SHP77 (cell line): ENCODE measurements at regions not wholly inside any gene's neighbourhood (a gene's known extent, or its start where the extent isn't known, plus 50 kb on each side); places are given as distances from the start of the nearest gene placed in this dataset.

Experiments
- DNase-seq, 2 experiments: peaks; one replicate each; lab custom pipeline; 2025; lab: John Stamatoyannopoulos, UW

DNA sequence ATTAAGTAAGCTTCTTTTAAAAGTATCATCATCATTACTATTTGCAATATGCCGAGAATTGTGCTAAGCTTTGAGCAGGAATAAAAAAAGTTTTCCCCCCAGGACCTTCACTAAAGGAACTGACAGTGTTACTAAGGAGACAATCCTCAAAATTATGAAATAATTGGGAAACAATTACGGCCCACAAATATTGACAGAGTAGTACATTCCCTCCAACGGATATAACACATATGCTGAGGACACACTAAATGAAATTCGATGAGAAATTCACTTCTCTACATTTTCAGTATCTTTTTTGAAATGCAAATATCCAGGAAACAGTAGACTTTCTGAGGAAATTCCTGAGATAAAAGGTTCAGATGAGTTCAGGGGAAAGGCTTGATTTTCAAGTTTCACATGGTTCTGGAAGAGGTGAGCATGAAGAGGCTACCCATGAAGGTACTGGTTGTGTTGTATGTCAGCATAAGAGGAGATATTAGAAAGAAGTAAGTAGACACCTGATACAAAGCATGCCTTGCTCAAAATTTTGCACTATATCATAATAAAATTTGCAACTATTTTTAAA is 171.2 kb upstream of the NR5A2 start:
- DNase-seq = no peak

DNA sequence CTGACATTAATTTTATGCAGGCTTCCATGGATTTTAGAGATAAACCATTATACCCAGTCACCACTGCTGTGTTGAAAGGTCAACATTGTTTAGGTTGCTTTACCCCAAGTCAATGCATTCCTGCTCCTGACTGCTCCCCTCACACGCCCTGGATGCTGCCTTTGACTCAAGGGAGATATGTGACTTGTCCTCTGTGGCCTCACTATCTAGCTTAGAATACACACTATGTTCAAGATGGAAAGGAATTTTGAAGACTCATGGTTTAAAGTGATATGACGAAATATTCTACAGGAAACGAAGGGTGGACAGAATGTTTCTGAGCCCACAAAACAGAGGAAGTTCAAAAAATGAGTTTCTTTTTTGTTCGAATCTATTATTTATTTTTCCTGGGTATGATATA is 170.4 kb upstream of the NR5A2 start:
- no peak for DNase-seq

DNA sequence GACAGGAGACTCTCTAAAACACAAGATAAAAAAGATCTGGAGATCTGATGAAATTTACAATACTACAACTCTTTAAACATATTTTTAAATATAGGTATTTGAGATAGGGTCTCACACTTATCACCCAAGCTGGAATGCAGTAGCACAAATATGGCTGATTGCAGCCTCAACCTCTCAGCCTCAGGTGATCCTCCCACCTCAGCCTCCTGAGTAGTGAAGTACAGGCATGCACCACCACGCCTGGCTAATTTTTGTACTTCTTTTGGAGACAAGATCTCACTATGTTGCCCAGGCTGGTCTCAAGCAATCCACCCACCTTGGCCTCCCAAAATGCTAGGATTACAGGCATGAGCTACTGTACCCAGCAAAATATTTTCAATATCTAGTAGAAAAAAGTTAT is 170.0 kb upstream of the NR5A2 start:
- DNase-seq = no peak

DNA sequence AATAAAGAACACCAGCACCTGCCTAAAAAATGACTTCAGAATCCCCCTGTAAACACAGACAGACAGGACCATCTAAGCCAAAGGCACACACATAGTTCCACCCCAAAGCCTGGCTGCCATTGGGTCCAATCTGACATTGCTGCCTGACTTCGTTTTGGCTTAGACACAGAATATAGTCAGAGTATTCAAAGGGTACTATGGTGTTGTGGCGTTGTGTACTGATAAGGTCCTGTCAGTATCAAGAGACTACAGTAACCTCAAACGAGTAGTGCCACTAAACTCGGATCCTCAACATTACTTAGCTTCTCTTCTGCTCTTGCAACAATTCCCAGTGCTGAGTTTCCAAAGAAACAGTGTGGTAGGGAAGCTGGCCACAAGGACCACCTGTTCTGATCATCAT is 169.3 kb upstream of the NR5A2 start:
- DNase-seq = no peak

DNA sequence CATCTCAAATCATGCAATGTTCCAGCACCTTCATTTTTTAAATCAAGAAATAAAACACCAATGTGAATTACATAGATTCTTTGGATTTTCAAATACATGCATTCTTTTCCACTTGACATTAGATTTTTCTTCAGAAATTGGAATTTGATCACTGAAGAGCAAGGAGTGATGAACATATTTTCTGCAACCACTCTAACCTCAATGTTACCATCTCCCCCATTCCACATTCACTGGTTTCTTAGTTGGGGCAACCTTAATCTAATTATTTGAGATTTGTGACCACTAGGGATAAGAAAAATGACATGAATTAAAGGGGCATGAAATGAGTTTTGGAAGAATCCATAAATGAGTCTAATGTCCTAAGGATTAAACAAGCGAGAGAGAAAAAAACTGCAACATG is 168.7 kb upstream of the NR5A2 start:
- no peak for DNase-seq

DNA sequence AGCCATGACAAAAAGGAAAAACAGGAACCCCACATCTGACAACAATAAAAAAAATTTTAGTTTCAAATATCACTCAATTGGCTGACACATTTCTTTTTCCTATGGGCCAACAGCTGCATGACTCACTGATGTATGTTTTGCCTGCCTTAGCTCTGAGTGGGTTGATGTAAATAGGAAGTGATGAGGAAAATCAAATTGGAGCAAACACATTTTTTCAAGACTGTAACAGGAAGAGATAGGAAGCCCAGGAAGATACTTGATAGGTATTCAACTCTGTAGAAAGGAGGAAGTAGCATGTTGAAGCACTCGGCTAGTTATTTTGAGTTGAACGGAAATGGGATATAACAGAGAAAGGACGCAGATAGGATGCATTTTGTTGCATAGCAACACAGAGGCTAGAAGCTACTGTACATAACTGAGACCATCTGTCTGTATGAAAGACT is 168.0 kb upstream of the NR5A2 start:
- no peak for DNase-seq

DNA sequence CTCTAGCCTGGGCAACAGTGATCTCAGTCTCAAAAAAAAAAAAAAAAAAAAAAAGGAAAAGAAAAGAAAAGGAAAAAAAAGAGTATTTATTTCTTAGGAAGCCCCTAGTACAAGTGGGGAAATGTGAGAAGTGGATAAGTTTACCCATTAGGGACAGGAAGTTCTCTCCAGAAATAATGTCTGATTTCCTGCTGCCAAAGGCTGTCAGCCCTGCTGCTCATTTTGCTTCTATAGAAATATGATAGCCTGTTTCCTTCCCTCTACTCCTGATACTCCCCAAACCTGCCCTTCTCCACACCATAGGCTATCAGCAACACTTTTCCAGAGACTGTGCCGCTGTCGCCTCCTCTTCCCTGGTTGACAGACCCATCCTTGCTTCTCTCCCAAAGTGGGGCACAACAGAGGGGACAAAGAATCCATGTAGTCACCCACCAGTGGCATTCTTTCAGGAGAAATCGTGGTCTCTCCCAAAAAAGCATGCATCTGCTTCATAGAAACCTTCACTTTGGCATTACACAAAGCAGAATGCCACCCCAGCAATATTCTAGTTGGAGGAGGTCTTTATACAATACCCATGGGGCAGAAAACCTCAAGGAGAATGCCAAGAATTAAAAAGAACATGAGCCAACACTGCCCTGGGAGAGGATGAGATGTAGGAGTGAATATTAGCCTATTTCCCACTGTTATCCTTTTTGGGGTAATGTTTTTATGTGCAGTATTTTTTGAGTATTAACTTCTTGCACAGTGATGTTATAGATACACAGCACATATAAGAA is 166.3 kb upstream of the NR5A2 start:
- no peak for DNase-seq

DNA sequence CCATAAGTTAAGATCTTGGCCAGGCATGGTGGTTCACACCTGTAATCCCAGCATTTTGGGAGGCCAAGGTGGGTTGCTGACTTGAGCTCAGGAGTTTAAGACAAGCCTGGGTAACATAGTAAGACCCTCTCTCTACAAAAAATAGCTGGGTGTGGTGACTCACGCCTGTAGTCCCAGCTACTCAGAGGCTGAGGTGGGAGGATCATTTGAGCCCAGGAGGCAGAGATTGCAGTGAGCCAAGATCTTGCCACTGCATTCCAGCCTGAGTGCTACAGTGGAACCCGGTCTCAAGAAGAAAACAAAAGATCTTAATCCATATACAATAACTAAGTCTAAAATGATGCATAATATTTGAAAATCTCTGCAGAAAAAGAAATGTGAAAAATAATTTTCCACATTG is 165.5 kb upstream of the NR5A2 start:
- no peak for DNase-seq

DNA sequence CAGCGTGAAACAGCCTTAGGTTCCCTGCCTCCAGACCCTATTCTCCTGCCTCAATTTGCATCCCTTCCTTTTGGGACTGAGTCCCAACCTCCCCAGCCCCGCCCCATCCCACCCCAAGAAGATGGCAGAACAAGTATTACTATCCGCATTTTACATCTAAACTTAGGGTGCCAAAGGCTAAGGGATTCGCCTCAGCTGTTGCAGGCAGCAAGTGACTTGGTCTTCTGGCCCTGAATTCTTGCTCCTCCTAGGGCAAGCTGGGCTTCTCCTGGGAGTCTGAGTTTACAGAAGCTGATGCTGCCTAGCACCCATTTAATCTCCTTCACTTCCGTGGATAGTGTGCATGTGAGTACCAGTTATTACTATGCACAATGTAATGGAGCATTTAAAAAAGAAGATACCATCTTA is 161.3 kb upstream of the NR5A2 start:
- no peak for DNase-seq

DNA sequence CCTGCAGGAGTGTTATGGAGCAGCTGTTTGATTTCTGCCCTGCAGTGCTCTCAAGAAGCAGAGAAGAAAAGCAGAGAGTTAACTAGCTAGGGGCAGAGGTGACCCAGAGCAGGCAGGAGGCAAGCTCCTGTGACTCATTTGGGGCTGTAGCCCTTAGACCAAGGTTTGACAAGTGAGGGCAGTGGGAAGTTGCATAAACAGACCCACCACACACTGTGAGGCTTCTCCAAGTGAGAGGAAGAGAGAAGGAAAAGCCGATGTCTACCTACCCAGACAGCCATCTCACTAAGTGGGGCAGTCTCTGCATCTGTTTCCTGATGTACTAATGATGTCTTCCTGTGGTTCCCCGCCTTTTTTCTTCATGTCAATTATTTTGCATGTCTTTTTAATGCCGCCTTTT is 159.9 kb upstream of the NR5A2 start:
- DNase-seq = no peak

DNA sequence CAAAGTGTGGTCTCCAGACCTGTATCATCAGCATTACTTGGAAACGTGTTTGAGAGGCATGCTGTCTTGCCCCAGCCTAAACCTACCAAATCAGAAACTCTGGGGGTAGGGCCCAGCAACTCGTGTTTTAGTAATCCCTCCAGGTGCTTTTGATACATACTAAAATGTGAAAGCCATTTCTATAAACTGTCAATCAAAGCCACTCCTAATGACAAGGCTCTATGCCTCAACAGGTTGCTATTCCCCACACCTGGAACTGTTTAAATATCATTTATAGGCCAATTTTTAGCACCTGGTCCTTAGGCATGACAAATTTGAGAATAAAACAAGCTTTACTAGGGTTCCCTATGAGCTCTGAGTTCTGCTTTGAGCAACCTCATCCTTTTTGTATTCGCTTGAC is 158.7 kb upstream of the NR5A2 start:
- DNase-seq = no peak

DNA sequence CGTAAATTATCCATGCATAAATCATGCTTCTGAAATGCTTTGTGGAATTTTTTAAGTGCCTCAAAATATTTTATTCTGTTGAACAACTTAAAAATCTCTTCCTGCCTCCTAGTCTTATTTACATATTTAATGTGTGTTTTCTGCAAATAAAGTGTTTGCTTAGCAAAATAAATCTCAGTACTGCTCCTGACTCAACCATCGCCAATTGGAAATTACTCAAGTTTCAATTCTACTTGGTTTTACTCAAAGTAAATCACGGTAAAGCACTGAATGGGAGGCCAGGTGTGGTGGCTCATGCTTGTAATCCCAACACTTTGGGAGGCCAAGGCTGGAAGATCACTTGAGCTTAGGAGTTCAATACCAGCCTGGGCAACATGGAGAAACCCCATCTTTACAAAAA is 152.2 kb upstream of the NR5A2 start:
- DNase-seq = no peak

DNA sequence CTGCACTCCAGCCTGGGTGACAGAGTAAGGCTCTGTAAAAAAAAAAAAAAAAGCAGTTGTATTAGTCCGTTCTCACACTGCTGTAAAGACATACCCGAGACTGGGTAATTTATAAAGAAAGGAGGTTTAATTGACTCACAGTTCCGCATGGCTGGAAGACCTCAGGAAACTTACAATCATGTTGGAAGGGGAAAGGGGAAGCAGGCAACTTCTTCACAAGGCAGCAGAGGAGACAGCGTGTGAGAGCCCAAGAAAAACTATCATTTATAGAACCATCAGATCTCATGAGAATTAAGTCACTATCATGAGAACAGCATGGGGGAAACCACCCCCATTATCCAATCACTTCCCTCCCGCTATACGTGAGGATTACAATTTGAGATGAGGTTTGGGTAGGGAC is 151.7 kb upstream of the NR5A2 start:
- DNase-seq = no peak

DNA sequence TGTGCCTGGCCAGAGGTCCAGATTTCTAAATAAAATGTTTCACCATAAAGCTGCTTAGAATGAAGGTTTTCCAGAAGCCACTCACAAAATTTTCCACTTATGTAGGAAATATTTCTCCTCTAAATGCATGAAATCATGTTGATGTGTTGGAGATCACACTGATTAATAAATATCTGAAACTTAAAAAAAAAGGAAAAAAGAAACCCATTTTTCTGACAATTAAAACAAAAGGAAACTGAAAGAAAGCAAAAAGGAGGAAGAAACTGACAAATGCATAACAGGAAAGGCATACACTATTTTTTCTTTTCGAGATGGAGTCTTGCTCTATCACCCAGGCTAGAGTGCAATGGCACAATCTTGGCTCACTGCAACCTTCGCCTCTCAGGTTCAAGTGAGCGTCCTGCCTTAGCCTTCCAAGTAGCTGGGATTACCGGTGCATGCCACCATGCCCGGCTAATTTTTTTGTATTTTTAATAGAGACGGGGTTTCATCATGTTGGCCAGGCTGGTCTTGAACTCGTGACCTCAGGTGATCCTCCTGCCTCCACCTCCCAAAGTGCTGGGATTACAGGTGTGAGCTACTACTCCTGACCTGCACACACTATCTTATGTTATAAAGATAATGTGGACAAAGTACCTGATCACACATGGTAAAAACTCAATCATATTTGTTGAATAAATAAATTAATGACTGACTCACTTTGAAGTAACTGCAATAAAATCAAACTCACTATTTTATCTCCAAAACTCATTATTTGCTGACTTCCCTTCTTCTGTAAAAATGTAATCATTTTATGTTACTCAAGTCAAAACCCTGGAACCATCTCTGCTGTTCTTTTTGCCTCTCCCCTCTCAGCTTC is 149.8 kb upstream of the NR5A2 start:
- DNase-seq = no peak

DNA sequence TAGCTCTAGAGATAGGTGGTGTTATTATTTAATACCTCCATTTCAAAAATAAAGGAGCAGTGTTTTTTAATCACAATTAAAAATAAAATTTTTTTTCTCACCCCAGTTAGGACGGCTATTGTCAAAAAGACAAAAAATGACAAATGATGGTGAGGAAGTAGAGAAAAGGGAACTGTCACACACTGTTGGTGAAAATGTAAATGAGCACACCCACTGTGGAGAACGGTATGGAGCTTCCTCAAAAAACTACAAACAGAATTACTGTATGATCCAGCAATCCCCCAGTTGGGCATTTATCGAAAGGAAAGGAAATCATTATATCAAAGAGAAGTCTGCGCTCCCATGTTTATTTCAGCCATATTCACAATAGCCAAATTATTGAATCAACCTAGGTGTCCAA is 148.7 kb upstream of the NR5A2 start:
- no peak for DNase-seq

DNA sequence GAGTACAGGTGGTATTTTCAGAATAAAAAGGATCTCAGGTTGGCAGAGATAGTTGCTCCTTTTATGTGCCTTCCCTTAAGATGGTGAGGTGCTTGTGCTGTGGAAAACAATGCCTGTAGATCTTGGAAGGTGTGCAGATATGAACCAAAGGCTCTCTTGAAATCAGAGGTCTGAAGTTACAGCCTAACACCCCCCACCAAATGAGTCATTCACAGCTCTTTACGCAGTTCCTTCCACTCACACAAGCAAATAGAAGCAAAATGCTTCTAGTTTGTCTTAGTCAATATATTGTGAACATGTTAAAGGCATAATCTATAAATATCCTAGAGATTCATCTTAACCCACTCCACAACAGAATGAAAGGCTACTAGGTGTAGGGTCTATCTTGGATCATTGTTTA is 128.9 kb upstream of the NR5A2 start:
- no peak for DNase-seq

DNA sequence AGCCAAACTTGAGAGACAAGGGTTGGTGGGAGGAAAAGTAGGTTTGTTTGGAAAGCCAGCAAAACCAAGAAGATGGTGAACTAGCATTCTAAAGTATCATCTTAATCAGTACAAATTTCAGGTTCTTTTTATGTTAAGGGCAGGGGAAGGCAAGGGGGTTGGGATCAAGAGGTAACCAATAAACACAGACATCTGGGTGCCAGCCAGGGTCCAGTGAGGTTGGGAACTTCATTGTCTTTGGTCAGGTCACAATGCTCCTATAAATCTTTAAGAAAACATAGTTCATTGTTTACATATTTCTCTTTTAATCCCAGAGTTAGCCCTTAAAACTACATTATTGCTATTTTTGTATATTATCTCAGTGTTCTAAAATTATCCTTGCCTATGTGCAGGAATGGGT is 126.2 kb upstream of the NR5A2 start:
- no peak for DNase-seq

DNA sequence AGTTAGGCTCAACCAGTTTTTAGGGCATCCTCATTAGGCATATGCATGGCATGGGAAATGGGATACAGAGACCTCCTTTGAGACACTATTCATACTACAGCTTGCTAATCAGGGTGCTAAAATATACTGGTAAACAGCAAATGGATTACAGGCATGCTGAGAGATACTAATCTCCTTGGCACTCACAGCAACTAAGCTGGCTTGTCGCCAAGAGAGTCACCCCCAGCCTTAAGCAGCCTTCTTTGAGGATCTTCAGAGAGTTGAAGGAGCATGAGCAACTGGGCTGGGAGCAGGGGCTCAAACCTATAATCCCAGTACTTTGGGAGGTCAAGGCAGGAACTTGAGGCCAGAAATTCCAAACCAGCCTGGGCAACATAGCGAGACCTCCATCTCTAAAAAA is 120.1 kb upstream of the NR5A2 start:
- DNase-seq = no peak

DNA sequence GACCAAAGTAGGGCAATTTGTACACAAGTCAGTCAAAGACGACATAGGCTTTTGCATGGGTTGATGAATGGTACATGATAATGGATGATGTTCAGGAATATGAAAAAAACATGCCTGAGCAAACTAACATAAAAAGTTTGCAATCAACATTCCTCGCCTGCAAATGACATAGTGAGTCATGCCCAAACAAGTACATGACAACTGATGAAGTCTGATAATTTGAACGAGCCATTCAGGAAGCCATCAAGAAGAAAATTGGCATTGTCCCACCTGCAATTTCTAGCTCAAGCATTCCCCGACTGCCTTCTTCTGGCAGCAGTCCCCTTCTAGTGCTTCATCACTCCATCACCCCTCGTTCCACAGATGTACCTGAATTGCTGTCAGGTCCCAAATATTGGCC is 118.4 kb upstream of the NR5A2 start:
- no peak for DNase-seq

DNA sequence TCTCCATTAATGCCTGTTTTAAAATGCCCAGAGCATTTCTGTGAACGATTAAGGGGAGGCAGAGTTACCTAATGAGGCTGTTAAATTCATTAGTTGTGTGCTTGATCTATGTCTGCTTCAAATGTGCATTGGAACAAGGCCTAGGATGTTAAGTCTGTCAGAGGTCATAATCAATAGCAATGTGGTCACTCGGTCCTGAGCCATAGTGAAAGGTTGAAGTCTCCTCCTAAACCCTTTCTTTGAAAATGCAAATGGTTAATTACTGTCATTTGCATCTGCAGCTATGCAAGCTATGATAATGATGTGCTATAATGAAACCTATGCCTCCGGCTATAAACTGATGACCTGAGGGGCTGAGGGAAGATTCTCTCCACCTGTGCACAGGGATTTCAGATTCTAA is 114.2 kb upstream of the NR5A2 start:
- no peak for DNase-seq

DNA sequence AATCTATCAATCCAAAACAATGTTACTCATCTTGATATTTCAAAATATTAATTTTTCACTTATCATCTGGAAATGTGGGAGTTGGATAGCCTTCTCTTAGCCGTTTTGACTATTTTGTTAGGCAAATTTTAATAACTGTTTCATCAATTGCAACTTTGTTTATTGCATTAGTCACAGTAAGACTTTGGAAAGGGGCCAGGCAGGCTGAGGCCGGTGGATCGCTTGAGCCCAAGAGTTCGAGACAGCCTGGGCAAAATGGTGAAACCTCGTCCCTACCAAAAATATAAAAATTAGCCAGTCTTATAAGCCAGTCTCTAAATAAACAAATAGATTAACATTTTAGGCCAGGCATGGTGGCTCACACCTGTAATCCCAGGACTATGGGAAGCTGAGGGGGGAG is 113.0 kb upstream of the NR5A2 start:
- DNase-seq = no peak

DNA sequence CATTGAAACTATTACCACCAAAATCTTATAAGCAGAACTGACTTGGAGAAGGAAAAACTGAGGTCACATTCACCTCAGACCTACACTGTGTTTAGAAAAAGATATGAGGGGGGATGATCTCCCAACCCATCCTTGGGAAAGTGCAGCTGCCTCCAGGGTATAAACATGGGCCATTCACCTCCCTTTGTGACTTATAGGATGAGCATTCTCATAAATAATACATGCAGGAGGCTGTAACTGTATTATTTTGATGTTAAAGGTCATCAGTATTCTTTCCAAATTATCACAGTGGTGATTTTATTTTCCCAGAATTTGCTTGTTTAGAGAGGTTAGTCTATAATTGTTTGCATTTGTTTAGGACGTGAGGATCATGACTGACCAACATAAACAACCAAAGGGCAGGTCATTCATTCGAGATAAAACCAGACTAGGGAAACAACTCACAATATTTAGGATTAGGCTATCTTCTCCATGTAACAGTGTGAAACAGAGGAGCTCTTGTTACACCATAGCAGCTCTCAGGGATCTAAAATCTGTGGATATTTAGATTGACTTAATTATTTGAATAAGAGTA is 109.2 kb upstream of the NR5A2 start:
- DNase-seq = no peak

DNA sequence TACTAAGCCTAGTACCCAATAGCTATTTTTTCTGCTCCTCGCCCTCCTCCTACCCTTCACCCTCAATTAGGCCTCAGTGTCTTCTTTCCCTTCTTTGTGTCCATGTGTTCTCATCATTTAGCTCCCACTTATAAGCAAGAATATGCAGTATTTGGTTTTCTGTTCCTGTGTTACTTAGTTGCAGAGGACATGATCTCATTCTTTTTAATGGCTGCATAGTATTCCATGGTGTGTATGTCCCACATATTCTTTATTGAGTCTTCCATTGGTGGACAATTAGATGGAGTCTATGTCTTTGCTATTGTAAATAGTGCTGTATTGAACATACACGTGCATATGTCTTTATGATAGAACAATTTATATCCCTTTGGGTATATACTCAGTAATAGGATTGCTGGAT is 106.9 kb upstream of the NR5A2 start:
- no peak for DNase-seq
